ENCODE measurements at regions not wholly inside any gene's neighbourhood (a gene's known extent, or its start where the extent isn't known, plus 50 kb on each side); places are given as distances from the start of the nearest gene placed in this dataset.
"Not testable (repeated sequence)": the region's sequence is repeated elsewhere in the genome, so short reads cannot be mapped to it uniquely, and the experiment has no call there.

DNA sequence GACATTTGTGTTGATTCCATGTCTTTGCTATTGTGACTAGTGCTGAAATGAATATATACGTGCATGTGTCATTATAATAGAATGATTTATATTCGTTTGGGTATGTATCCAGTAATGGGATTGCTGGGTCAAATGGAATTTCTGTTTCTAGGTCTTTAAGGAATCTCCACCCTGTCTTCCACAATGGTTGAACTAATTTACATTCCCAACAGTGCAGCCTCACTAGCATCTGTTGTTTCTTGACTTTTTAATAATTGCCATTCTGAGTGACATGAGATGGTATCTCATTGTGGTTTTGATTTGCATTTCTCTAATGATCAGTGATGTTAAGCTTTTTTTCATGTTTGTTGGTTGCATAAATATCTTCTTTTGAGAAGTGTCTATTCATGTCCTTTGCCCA lies 291.2 kb downstream of the FAT4 start:
- H3K9ac ChIP-seq (ENCODE audit: insufficient read depth, low read depth, low read length); H3K9me3 ChIP-seq (ENCODE audit: low read length); in situ Hi-C loops (cut with HindIII; ENCODE audit: extremely low pct_ligation_motif_present, low pct_unique_long_range_greater_than_20kb); POLR2A ChIA-PET; FAIRE-seq; H3K27ac ChIP-seq (ENCODE audit: extremely low read length, insufficient read depth, low read length); H2AFZ ChIP-seq (ENCODE audit: low read length); intact Hi-C loops (cut with micrococcal nuclease; ENCODE audit: unreplicated experiment); H3K4me2 ChIP-seq (ENCODE audit: low read depth, low read length); CTCF ChIA-PET (ENCODE audit: low intra/inter-chr PET ratio, low total read pairs); BruUV-seq (replicated peaks); H3K36me3 ChIP-seq (replicated peaks in 1 of 2; ENCODE audit: control insufficient read depth in 1 of 2, insufficient read depth in 2 of 2, low read length in 2 of 2); ATAC-seq; H3K27me3 ChIP-seq (ENCODE audit: control insufficient read depth in 1 of 2, insufficient read depth in 2 of 2, low read length in 2 of 2); H3K4me1 ChIP-seq (ENCODE audit: insufficient read depth, low read length); H4K20me1 ChIP-seq (ENCODE audit: insufficient read depth, low read length); H3K79me2 ChIP-seq (ENCODE audit: insufficient read depth, low read length); H3K4me3 ChIP-seq (replicated peaks in 1 of 3; ENCODE audit: insufficient read depth in 1 of 3, low read depth in 2 of 3, low read length in 3 of 3); DNase-seq (ENCODE audit: low spot score): not testable (repeated sequence)
- 21% methylated on average over 2 of the region's 2 CpGs for WGBS (ENCODE audit: low lambda C conversion rate)

DNA sequence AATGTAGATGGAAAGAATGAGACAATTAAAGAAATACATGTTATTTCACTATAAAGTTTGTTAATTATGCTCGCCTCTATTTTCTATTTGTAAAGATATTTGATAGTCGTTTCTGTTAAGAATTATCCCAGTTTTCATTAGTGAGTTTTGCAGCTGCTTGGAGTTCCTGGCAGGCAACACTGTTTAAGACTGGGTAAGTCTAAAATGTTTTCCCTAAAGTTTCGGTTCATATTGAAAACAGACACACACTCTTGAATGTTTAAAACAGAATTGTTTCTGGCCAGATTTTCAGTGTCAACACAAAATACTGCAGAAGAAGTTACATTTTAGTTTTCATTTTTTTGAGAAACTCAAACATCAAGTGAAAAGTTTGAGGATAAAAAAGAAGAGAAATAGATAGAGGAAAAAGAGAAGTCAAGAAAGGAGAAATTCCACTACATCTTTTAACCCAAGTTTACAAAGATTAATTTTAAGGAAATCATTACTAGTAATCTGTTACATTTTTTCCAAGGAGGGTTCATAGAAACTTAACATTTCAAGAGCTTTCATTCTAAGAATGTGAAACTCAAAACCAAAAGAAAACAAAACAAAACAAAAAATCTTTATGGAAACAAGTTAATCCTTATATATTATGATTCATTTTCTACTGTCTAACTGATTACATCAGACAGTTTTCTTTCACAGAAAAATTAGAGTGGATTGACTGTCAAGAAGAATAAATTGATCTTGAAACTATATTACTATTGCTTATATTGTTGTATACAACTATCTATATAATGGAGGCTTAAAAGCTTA lies 305.5 kb downstream of the FAT4 start:
- H3K9ac ChIP-seq (ENCODE audit: insufficient read depth, low read depth, low read length) = no peak overlapping the region
- no peaks in the 10 kb centered on the region for H3K36me3 ChIP-seq (replicated peaks in 1 of 2; ENCODE audit: control insufficient read depth in 1 of 2, insufficient read depth in 2 of 2, low read length in 2 of 2)
- no peak overlapping the region for H3K4me2 ChIP-seq (ENCODE audit: low read depth, low read length)
- H4K20me1 ChIP-seq (ENCODE audit: insufficient read depth, low read length) = no peaks in the 10 kb centered on the region
- 2% methylated on average over 3 of the region's 3 CpGs for WGBS (ENCODE audit: low lambda C conversion rate)
- intact Hi-C loops (cut with micrococcal nuclease; ENCODE audit: unreplicated experiment) = no loop called here
- FAIRE-seq (no peak), DNase-seq (ENCODE audit: low spot score) (no peak), ATAC-seq (no peak)
- BruUV-seq (replicated peaks) = no TSS peak
- ChIA-PET POLR2A (no interaction called here), CTCF (ENCODE audit: low intra/inter-chr PET ratio, low total read pairs) (no interaction called here)
- no peak overlapping the region for H3K4me3 ChIP-seq (replicated peaks in 1 of 3; ENCODE audit: insufficient read depth in 1 of 3, low read depth in 2 of 3, low read length in 3 of 3)
- H3K27me3 ChIP-seq (ENCODE audit: control insufficient read depth in 1 of 2, insufficient read depth in 2 of 2, low read length in 2 of 2) = no peaks in the 10 kb centered on the region
- in situ Hi-C loops (cut with HindIII; ENCODE audit: extremely low pct_ligation_motif_present, low pct_unique_long_range_greater_than_20kb) = no loop called here
- no peaks in the 10 kb centered on the region for H3K79me2 ChIP-seq (ENCODE audit: insufficient read depth, low read length)
- TF ChIP-seq, protein P1, sequence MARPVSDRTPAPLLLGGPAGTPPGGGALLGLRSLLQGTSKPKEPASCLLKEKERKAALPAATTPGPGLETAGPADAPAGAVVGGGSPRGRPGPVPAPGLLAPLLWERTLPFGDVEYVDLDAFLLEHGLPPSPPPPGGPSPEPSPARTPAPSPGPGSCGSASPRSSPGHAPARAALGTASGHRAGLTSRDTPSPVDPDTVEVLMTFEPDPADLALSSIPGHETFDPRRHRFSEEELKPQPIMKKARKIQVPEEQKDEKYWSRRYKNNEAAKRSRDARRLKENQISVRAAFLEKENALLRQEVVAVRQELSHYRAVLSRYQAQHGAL (CRISPR knock-in tag; IDR thresholded peaks at IDR 0.05; ENCODE audit: not compliant biosample characterization) = no peak
- TF ChIP-seq PHB2 (IDR thresholded peaks at IDR 0.05; ENCODE audit: partially characterized antibody) (no peak), MYNN (CRISPR knock-in tag; IDR thresholded peaks at IDR 0.05; ENCODE audit: low read depth) (no peak), HMGA1 (CRISPR knock-in tag; conservative IDR thresholded peaks at IDR 0.05) (no peak), HOXA5 (CRISPR knock-in tag; IDR thresholded peaks at IDR 0.05) (no peak), ZBTB38 (CRISPR knock-in tag; IDR thresholded peaks at IDR 0.05) (no peak), MZF1 (CRISPR knock-in tag; IDR thresholded peaks at IDR 0.05; ENCODE audit: borderline replicate concordance) (no peak), NFE2L2 (IDR thresholded peaks at IDR 0.05; ENCODE audit: low read length) (no peak), ATAD3A (CRISPR knock-in tag; IDR thresholded peaks at IDR 0.05) (no peak), MIER3 (CRISPR knock-in tag; IDR thresholded peaks at IDR 0.05; ENCODE audit: borderline replicate concordance) (no peak), ZNF766 (CRISPR knock-in tag; IDR thresholded peaks at IDR 0.05; ENCODE audit: borderline replicate concordance) (no peak), ZNF256 (CRISPR knock-in tag; conservative IDR thresholded peaks at IDR 0.05) (no peak), TRIM24 (CRISPR knock-in tag; IDR thresholded peaks at IDR 0.05) (no peak), ADNP (CRISPR knock-in tag; IDR thresholded peaks at IDR 0.05) (no peak), POLR2AphosphoS5 (IDR thresholded peaks at IDR 0.05; ENCODE audit: low read depth, low read length) (no peak)
- TF ChIP-seq, protein P2, sequence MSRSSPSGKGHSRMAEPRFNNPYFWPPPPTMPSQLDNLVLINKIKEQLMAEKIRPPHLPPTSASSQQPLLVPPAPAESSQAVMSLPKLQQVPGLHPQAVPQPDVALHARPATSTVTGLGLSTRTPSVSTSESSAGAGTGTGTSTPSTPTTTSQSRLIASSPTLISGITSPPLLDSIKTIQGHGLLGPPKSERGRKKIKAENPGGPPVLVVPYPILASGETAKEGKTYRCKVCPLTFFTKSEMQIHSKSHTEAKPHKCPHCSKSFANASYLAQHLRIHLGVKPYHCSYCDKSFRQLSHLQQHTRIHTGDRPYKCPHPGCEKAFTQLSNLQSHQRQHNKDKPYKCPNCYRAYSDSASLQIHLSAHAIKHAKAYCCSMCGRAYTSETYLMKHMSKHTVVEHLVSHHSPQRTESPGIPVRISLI (CRISPR knock-in tag; IDR thresholded peaks at IDR 0.05; ENCODE audit: borderline replicate concordance) = no peak
- H3K9me3 ChIP-seq (ENCODE audit: low read length) = no peaks in the 10 kb centered on the region
- H3K4me1 ChIP-seq (ENCODE audit: insufficient read depth, low read length) = no peaks in the 10 kb centered on the region
- no peak overlapping the region for H2AFZ ChIP-seq (ENCODE audit: low read length)
- H3K27ac ChIP-seq (ENCODE audit: extremely low read length, insufficient read depth, low read length) = no peak overlapping the region
